Endothelial cell (in vitro differentiated cells): ENCODE measurements at regions not wholly inside any gene's neighbourhood (a gene's known extent, or its start where the extent isn't known, plus 50 kb on each side); places are given as distances from the start of the nearest gene placed in this dataset.

Experiments
- DNase-seq: peaks from one replicate; pipeline ENCODE4 v3.0.0; 2021; ENCODE audit warnings: low spot score
- H3K27ac Mint-ChIP-seq: one replicate; pipeline ENCODE4 v1.8.0; 2021; ENCODE audit warnings: mixed read lengths, inconsistent platforms; ENCODE audit not compliant: unreplicated experiment
- H3K27me3 Mint-ChIP-seq: one replicate; pipeline ENCODE4 v1.8.0; 2021; ENCODE audit warnings: mild to moderate bottlenecking, moderate library complexity, mixed read lengths, inconsistent platforms; ENCODE audit not compliant: unreplicated experiment
- H3K36me3 Mint-ChIP-seq: one replicate; pipeline ENCODE4 v1.8.0; 2021; ENCODE audit warnings: mild to moderate bottlenecking, low read depth, mixed read lengths, inconsistent platforms; ENCODE audit not compliant: unreplicated experiment
- H3K4me1 Mint-ChIP-seq: one replicate; pipeline ENCODE4 v1.8.0; 2021; ENCODE audit warnings: mild to moderate bottlenecking, mixed read lengths, inconsistent platforms; ENCODE audit not compliant: unreplicated experiment
- H3K4me3 Mint-ChIP-seq: one replicate; pipeline ENCODE4 v1.8.0; 2021; ENCODE audit warnings: mild to moderate bottlenecking, mixed read lengths, inconsistent platforms; ENCODE audit not compliant: unreplicated experiment
- H3K9me3 Mint-ChIP-seq: one replicate; pipeline ENCODE4 v1.8.0; 2021; ENCODE audit warnings: mixed read lengths, inconsistent platforms; ENCODE audit not compliant: unreplicated experiment
- CTCF ChIP-seq: fragments of 200-600 bp; sonication (generic); IDR thresholded peaks from one replicate; pipeline ENCODE4 v1.5.0; 2021; ENCODE audit warnings: antibody characterized with exemption; ENCODE audit not compliant: unreplicated experiment

GRCh38 chr1:78247079-78247478, 201.3 kb downstream of the GIPC2 start:
- no peaks in the 10 kb centered on the region for H3K9me3 Mint-ChIP-seq
- H3K4me1 Mint-ChIP-seq: no peaks in the 10 kb centered on the region
- no peak overlapping the region for H3K4me3 Mint-ChIP-seq
- no peak for TF ChIP-seq CTCF
- H3K36me3 Mint-ChIP-seq: no peaks in the 10 kb centered on the region
- H3K27ac Mint-ChIP-seq: no peak overlapping the region
- no peak for DNase-seq
- peaks cover 1% of the 10 kb centered on the region for H3K27me3 Mint-ChIP-seq

GRCh38 chr1:78250201-78250600, 204.4 kb downstream of the GIPC2 start:
- Mint-ChIP-seq H3K36me3 (no peaks in the 10 kb centered on the region), H3K4me3 (no peak overlapping the region), H3K9me3 (no peaks in the 10 kb centered on the region), H3K27me3 (peaks cover 1% of the 10 kb centered on the region), H3K27ac (no peak overlapping the region), H3K4me1 (no peaks in the 10 kb centered on the region)
- DNase-seq: no peak
- TF ChIP-seq CTCF: no peak

GRCh38 chr1:78254517-78254916, 208.8 kb downstream of the GIPC2 start:
- no peak for TF ChIP-seq CTCF
- Mint-ChIP-seq H3K36me3 (no peaks in the 10 kb centered on the region), H3K27me3 (peaks cover 1% of the 10 kb centered on the region), H3K9me3 (no peaks in the 10 kb centered on the region), H3K4me3 (no peak overlapping the region), H3K27ac (no peak overlapping the region), H3K4me1 (no peaks in the 10 kb centered on the region)
- no peak for DNase-seq

- Mint-ChIP-seq H3K27me3 (peaks cover 1% of the 10 kb centered on the region), H3K36me3 (no peaks in the 10 kb centered on the region), H3K4me1 (no peaks in the 10 kb centered on the region), H3K9me3 (no peaks in the 10 kb centered on the region), H3K27ac (no peak overlapping the region), H3K4me3 (no peak overlapping the region)
- no peak for TF ChIP-seq CTCF
- DNase-seq: no peak
Observed at GRCh38 chr1:78255383-78255782, 209.6 kb downstream of the GIPC2 start.

GRCh38 chr1:78255846-78256245, 210.1 kb downstream of the GIPC2 start:
- Mint-ChIP-seq H3K27ac (no peak overlapping the region), H3K36me3 (no peaks in the 10 kb centered on the region), H3K27me3 (no peaks in the 10 kb centered on the region), H3K4me3 (no peak overlapping the region), H3K9me3 (no peaks in the 10 kb centered on the region), H3K4me1 (no peaks in the 10 kb centered on the region)
- no peak for DNase-seq
- no peak for TF ChIP-seq CTCF
